SK-N-SH (cell line): ENCODE measurements at regions not wholly inside any gene's neighbourhood (a gene's known extent, or its start where the extent isn't known, plus 50 kb on each side); places are given as distances from the start of the nearest gene placed in this dataset.

Experiments used
- CTCF ChIA-PET: fragments of 300-600, 350-600 bp; formaldehyde crosslinking; extraction: SDS; loops from one replicate; lab custom pipeline; 2021; lab: Yijun Ruan, JAX
- POLR2A ChIA-PET: fragments of 350-600 bp; sonication (Branson Sonifier 250); formaldehyde crosslinking; extraction: SDS; loops from one replicate; lab custom pipeline; 2020; ENCODE audit warnings: antibody characterized with exemption, inconsistent platforms; lab: Yijun Ruan, JAX
- DNase-seq: peaks from one replicate; pipeline ENCODE4 v3.0.0; 2012
- H2AFZ ChIP-seq: fragments of 200-600 bp; sonication (generic); 2 replicates; pipeline ENCODE4 v1.8.1; 2016; ENCODE audit warnings: antibody characterized with exemption, mild to moderate bottlenecking, low read depth
- H3F3A ChIP-seq: fragments of 200-600 bp; sonication (generic); replicated peaks from 2 replicates; pipeline ENCODE3; 2016; ENCODE audit warnings: antibody characterized with exemption, mild to moderate bottlenecking; ENCODE audit not compliant: insufficient read depth
- H3K27ac ChIP-seq, 2 experiments: fragments of 200-500 bp in 1 of 2; fragments of 200-600 bp in 1 of 2; sonication (Bioruptor generic) in 1 of 2; sonication (generic), shearing (Covaris generic) in 1 of 2; 2 replicates each; pipeline versions ENCODE4 v1.5.1 to v1.6.1; 2014 to 2016; ENCODE audit warnings: low read depth in 2 of 2, inconsistent platforms in 1 of 2, low read length in 1 of 2, mild to moderate bottlenecking in 1 of 2, mixed read lengths in 1 of 2
- H3K27me3 ChIP-seq: fragments of 200-600 bp; sonication (generic), shearing (Covaris generic); 2 replicates; pipeline ENCODE4 v1.6.1; 2016; ENCODE audit warnings: mixed run types; ENCODE audit not compliant: insufficient read depth
- H3K36me3 ChIP-seq, 2 experiments: fragments of 200-500 bp in 1 of 2; fragments of 200-600 bp in 1 of 2; sonication (Bioruptor generic) in 1 of 2; sonication (generic) in 1 of 2; replicated peaks in 1 of 2; 2 replicates each; pipeline versions ENCODE3 to v1.5.1; 2014 to 2016; ENCODE audit warnings: low read length in 1 of 2, mild to moderate bottlenecking in 1 of 2; ENCODE audit not compliant: insufficient read depth in 2 of 2, control insufficient read depth in 1 of 2
- H3K4me1 ChIP-seq, 2 experiments: fragments of 200-500 bp in 1 of 2; fragments of 200-600 bp in 1 of 2; sonication (Bioruptor generic) in 1 of 2; sonication (generic), shearing (Covaris generic) in 1 of 2; 2 replicates each; pipeline versions ENCODE4 v1.5.1 to v1.6.1; 2014 to 2016; ENCODE audit warnings: low read depth in 1 of 2, low read length in 1 of 2, mixed run types in 1 of 2; ENCODE audit not compliant: insufficient read depth in 2 of 2, control insufficient read depth in 1 of 2
- H3K4me2 ChIP-seq: fragments of 200-600 bp; sonication (generic), shearing (Covaris generic); 2 replicates; pipeline ENCODE4 v1.6.1; 2017; ENCODE audit warnings: mixed run types
- H3K4me3 ChIP-seq, 2 experiments: fragments of 200-500 bp in 1 of 2; fragments of 200-600 bp in 1 of 2; sonication (Bioruptor generic) in 1 of 2; sonication (generic), shearing (Covaris generic) in 1 of 2; 2 replicates each; pipeline versions ENCODE4 v1.5.1 to v1.8.1; 2014 to 2016; ENCODE audit warnings: low read depth in 2 of 2, inconsistent platforms in 1 of 2, low read length in 1 of 2, mild to moderate bottlenecking in 1 of 2, mixed read lengths in 1 of 2, moderate library complexity in 1 of 2
- H3K79me2 ChIP-seq: fragments of 200-600 bp; sonication (generic); 2 replicates; pipeline ENCODE4 v1.8.1; 2017; ENCODE audit warnings: mild to moderate bottlenecking; ENCODE audit not compliant: insufficient read depth
- H3K9ac ChIP-seq: fragments of 200-600 bp; sonication (generic); 2 replicates; pipeline ENCODE4 v1.6.1; 2017; ENCODE audit warnings: mixed run types
- H3K9me2 ChIP-seq: fragments of 200-600 bp; sonication (generic); 2 replicates; pipeline ENCODE4 v1.6.1; 2017; ENCODE audit warnings: mixed run types
- H3K9me3 ChIP-seq: fragments of 200-600 bp; sonication (generic); 2 replicates; pipeline ENCODE4 v1.6.1; 2017; ENCODE audit warnings: mixed run types, mild to moderate bottlenecking, moderate library complexity
- H4K20me1 ChIP-seq: fragments of 200-600 bp; sonication (generic); 2 replicates; pipeline ENCODE4 v1.6.1; 2017; ENCODE audit warnings: mild to moderate bottlenecking, mixed run types; ENCODE audit not compliant: insufficient read depth
- CTCF ChIP-seq: fragments of 200-600 bp; sonication (generic); IDR thresholded peaks from 2 replicates; pipeline ENCODE4 v1.6.1; 2017; ENCODE audit warnings: antibody characterized with exemption, mild to moderate bottlenecking, moderate library complexity
- ELF1 ChIP-seq: IDR thresholded peaks from 2 replicates; pipeline ENCODE4 v1.4.0; 2012
- EP300 ChIP-seq, 2 experiments: IDR thresholded peaks; 2 replicates each; pipeline versions ENCODE4 v1.4.0 to v1.6.1; 2012; ENCODE audit warnings: borderline replicate concordance in 1 of 2, low read depth in 1 of 2, low read length in 1 of 2
- EZH2phosphoT487 ChIP-seq: fragments of 200-600 bp; sonication (generic); IDR thresholded peaks from 2 replicates; pipeline ENCODE4 v1.6.1; 2017; ENCODE audit warnings: low read depth, mixed run types, mild to moderate bottlenecking, antibody characterized with exemption, moderate library complexity, borderline replicate concordance
- FOXM1 ChIP-seq: IDR thresholded peaks from 2 replicates; pipeline ENCODE4 v1.4.0; 2012; ENCODE audit warnings: low read depth, mild to moderate bottlenecking
- GATA2 ChIP-seq: sonication (generic); formaldehyde crosslinking; IDR thresholded peaks from 2 replicates; pipeline ENCODE4 v1.5.0; 2020; ENCODE audit warnings: mild to moderate bottlenecking, missing genetic modification reagents
- IRF3 ChIP-seq: fragments of 150-350 bp; IDR thresholded peaks from 2 replicates; pipeline ENCODE4 v1.6.1; 2016; ENCODE audit warnings: mild to moderate bottlenecking, low read depth, low read length
- JUND ChIP-seq: IDR thresholded peaks from 2 replicates; pipeline ENCODE4 v1.4.0; 2012
- MAX ChIP-seq: IDR thresholded peaks from 2 replicates; pipeline ENCODE4 v1.4.0; 2012; ENCODE audit warnings: low read depth
- MEF2A ChIP-seq: IDR thresholded peaks from 2 replicates; pipeline ENCODE4 v1.4.0; 2012; ENCODE audit warnings: low read depth, borderline replicate concordance
- MXI1 ChIP-seq: IDR thresholded peaks from 2 replicates; pipeline ENCODE4 v1.6.1; 2012; ENCODE audit warnings: mild to moderate bottlenecking, low read depth, low read length, improper control_type of control experiment
- NFIC ChIP-seq: IDR thresholded peaks from 2 replicates; pipeline ENCODE4 v1.4.0; 2012; ENCODE audit warnings: borderline replicate concordance
- NRF1 ChIP-seq: IDR thresholded peaks from 2 replicates; pipeline ENCODE4 v1.6.1; 2012; ENCODE audit warnings: low read depth, mild to moderate bottlenecking, low read length
- RAD21 ChIP-seq: IDR thresholded peaks from 2 replicates; pipeline ENCODE4 v1.6.1; 2012; ENCODE audit warnings: mild to moderate bottlenecking, low read length
- RCOR1 ChIP-seq: fragments of 150-350 bp; IDR thresholded peaks from 2 replicates; pipeline ENCODE4 v1.6.1; 2017; ENCODE audit warnings: antibody characterized with exemption, low read length
- REST ChIP-seq: IDR thresholded peaks from 2 replicates; pipeline ENCODE4 v1.6.1; 2012; ENCODE audit warnings: mild to moderate bottlenecking, low read depth, low read length, moderate library complexity
- SMC3 ChIP-seq: IDR thresholded peaks from 2 replicates; pipeline ENCODE4 v1.6.1; 2012; ENCODE audit warnings: low read depth, low read length, improper control_type of control experiment
- USF1 ChIP-seq: IDR thresholded peaks from 2 replicates; pipeline ENCODE4 v1.4.0; 2012; ENCODE audit warnings: low read depth, borderline replicate concordance
- ZBTB33 ChIP-seq: IDR thresholded peaks from 2 replicates; pipeline ENCODE4 v1.4.0; 2012; ENCODE audit warnings: low read depth, borderline replicate concordance
- WGBS: methylation state at CpG from one replicate; pipeline ENCODE4 v1.1.6; 2017; ENCODE audit warnings: low lambda C conversion rate; 5-methylcytosine and 5-hydroxymethylcytosine counted together

- Histone ChIP-seq H4K20me1 (no peaks in the 10 kb centered on the region), H3K9ac (no peak overlapping the region), H3K79me2 (no peaks in the 10 kb centered on the region), H3K9me2 (no peaks in the 10 kb centered on the region), H3K4me3 (no peak overlapping the region), H3K4me2 (no peak overlapping the region), H3K36me3 (no peaks in the 10 kb centered on the region), H2AFZ (no peak overlapping the region), H3K27ac (no peak overlapping the region), H3F3A (no peaks in the 10 kb centered on the region), H3K4me1 (no peaks in the 10 kb centered on the region), H3K9me3 (no peaks in the 10 kb centered on the region), H3K27me3 (no peaks in the 10 kb centered on the region)
- no peak for DNase-seq
- ChIA-PET CTCF (no interaction called here), POLR2A (no interaction called here)
- no peak for TF ChIP-seq GATA2 (CRISPR knock-in tag)
- no peak for TF ChIP-seq IRF3
- no peak for TF ChIP-seq NFIC
- TF ChIP-seq ZBTB33: no peak
- TF ChIP-seq CTCF: no peak
- no peak for TF ChIP-seq RAD21
- TF ChIP-seq ELF1: no peak
- no peak for TF ChIP-seq EP300 (IDR thresholded peaks at IDR 0.05; ENCODE audit: borderline replicate concordance in 1 of 2, low read depth in 1 of 2, low read length in 1 of 2)
- no peak for TF ChIP-seq RCOR1
- no peak for TF ChIP-seq EZH2phosphoT487
- no peak for TF ChIP-seq NRF1
- TF ChIP-seq FOXM1: no peak
- no peak for TF ChIP-seq MAX
- no peak for TF ChIP-seq USF1
- no peak for TF ChIP-seq MXI1
- no peak for TF ChIP-seq MEF2A
- TF ChIP-seq REST: no peak
- no peak for TF ChIP-seq SMC3
- no peak for TF ChIP-seq JUND
- 47% methylated on average over 1 of the region's 1 CpG for WGBS
Observed at GRCh38 chr13:47420568-47420967, 523.7 kb upstream of the HTR2A start.
